MM.1S (cell line): ENCODE measurements at regions not wholly inside any gene's neighbourhood (a gene's known extent, or its start where the extent isn't known, plus 50 kb on each side); places are given as distances from the start of the nearest gene placed in this dataset.

Experiments used
- DNase-seq: peaks from one replicate; pipeline ENCODE4 v3.0.0-alpha.2; 2015
- H2AFZ ChIP-seq: fragments of 300-600 bp; sonication (generic); 2 replicates; pipeline ENCODE4 v1.6.0; 2016; ENCODE audit warnings: antibody characterized with exemption, low read length
- H3F3A ChIP-seq: fragments of 300-600 bp; sonication (generic); 2 replicates; pipeline ENCODE4 v1.6.1; 2016; ENCODE audit warnings: mild to moderate bottlenecking, antibody characterized with exemption, low read length, moderate library complexity, mixed read lengths; ENCODE audit not compliant: insufficient read depth
- H3K27ac ChIP-seq: fragments of 300-600 bp; sonication (generic); 2 replicates; pipeline ENCODE4 v1.5.1; 2016; ENCODE audit warnings: mild to moderate bottlenecking, low read length
- H3K27me3 ChIP-seq: fragments of 300-600 bp; sonication (generic); replicated peaks from 2 replicates; pipeline ENCODE4 v1.6.0; 2016; ENCODE audit warnings: low read length; ENCODE audit not compliant: insufficient read depth
- H3K36me3 ChIP-seq: fragments of 300-600 bp; sonication (generic); replicated peaks from 2 replicates; pipeline ENCODE4 v1.6.1; 2016; ENCODE audit warnings: mild to moderate bottlenecking, low read length, mixed read lengths; ENCODE audit not compliant: insufficient read depth
- H3K4me1 ChIP-seq: fragments of 300-600 bp; sonication (generic); 2 replicates; pipeline ENCODE4 v1.6.1; 2016; ENCODE audit warnings: low read length, mixed read lengths
- H3K4me2 ChIP-seq: fragments of 300-600 bp; sonication (generic); 2 replicates; pipeline ENCODE4 v1.6.0; 2016; ENCODE audit warnings: low read depth, low read length
- H3K4me3 ChIP-seq: fragments of 300-600 bp; sonication (generic); 2 replicates; pipeline ENCODE4 v1.5.1; 2016; ENCODE audit warnings: low read length, mixed read lengths
- H3K79me2 ChIP-seq: fragments of 300-600 bp; sonication (generic); 2 replicates; pipeline ENCODE4 v1.6.1; 2016; ENCODE audit warnings: mixed run types, low read length, mixed read lengths
- H3K9ac ChIP-seq: fragments of 300-600 bp; sonication (generic); 2 replicates; pipeline ENCODE4 v1.6.1; 2016; ENCODE audit warnings: low read length, mixed read lengths
- H3K9me2 ChIP-seq: fragments of 300-600 bp; sonication (generic); replicated peaks from 2 replicates; pipeline ENCODE4 v1.6.1; 2016; ENCODE audit warnings: mild to moderate bottlenecking, low read length, mixed read lengths; ENCODE audit not compliant: insufficient read depth
- H3K9me3 ChIP-seq: fragments of 300-600 bp; sonication (generic); replicated peaks from 2 replicates; pipeline ENCODE4 v1.6.1; 2016; ENCODE audit warnings: mild to moderate bottlenecking, low read length, mixed read lengths; ENCODE audit not compliant: insufficient read depth
- H4K20me1 ChIP-seq: fragments of 300-600 bp; sonication (generic); 2 replicates; pipeline ENCODE4 v1.6.1; 2016; ENCODE audit warnings: mild to moderate bottlenecking, low read length, moderate library complexity, mixed read lengths; ENCODE audit not compliant: insufficient read depth
- CTCF ChIP-seq: fragments of 300-600 bp; sonication (generic); IDR thresholded peaks from 2 replicates; pipeline ENCODE4 v1.5.1; 2016; ENCODE audit warnings: antibody characterized with exemption, low read length, mixed read lengths
- EZH2 ChIP-seq: fragments of 300-600 bp; sonication (generic); optimal IDR thresholded peaks from 2 replicates; pipeline ENCODE3; 2017; ENCODE audit warnings: low read depth, mild to moderate bottlenecking, antibody characterized with exemption, low read length, mixed read lengths
- EZH2phosphoT487 ChIP-seq: fragments of 300-600 bp; sonication (generic); IDR thresholded peaks from 2 replicates; pipeline ENCODE4 v1.6.1; 2018; ENCODE audit warnings: antibody characterized with exemption, low read length

- no peaks in the 10 kb centered on the region for H3K9me2 ChIP-seq
- H3F3A ChIP-seq, result peaks cover 9% of the 10 kb centered on the region
- peak overlapping the region; percentile 10; the same call in 1 of the 2 replicates for H3K27ac ChIP-seq
- no peak overlapping the region for H3K4me3 ChIP-seq
- no peak overlapping the region for H3K4me2 ChIP-seq
- peaks cover 15% of the 10 kb centered on the region; the same call in 1 of the 2 replicates for H3K36me3 ChIP-seq
- TF ChIP-seq EZH2phosphoT487 (no peak), EZH2 (no peak), CTCF (no peak)
- H3K9me3 ChIP-seq, result no peaks in the 10 kb centered on the region
- 0 out of 2 replicates have a peak, but pooled peaks cover 13% of the 10 kb centered on the region for H3K4me1 ChIP-seq
- H3K9ac ChIP-seq, result no peak overlapping the region
- no peaks in the 10 kb centered on the region for H3K27me3 ChIP-seq
- H2AFZ ChIP-seq, result no peak overlapping the region
- H3K79me2 ChIP-seq, result peaks cover 73% of the 10 kb centered on the region
- no peaks in the 10 kb centered on the region for H4K20me1 ChIP-seq
- no peak for DNase-seq
Measured at GRCh38 chr6:25130518-25130917, 148.7 kb upstream of the CARMIL1 start.

GRCh38 chr6:25132934-25133333, 146.2 kb upstream of the CARMIL1 start:
- Histone ChIP-seq H3K36me3 (peaks cover 11% of the 10 kb centered on the region; the same call in 1 of the 2 replicates), H3K79me2 (peaks cover 84% of the 10 kb centered on the region), H4K20me1 (no peaks in the 10 kb centered on the region), H3K27me3 (no peaks in the 10 kb centered on the region), H2AFZ (no peak overlapping the region), H3K4me3 (no peak overlapping the region), H3F3A (peaks cover 18% of the 10 kb centered on the region), H3K9me2 (no peaks in the 10 kb centered on the region), H3K9me3 (no peaks in the 10 kb centered on the region), H3K4me2 (no peak overlapping the region), H3K27ac (no peak overlapping the region), H3K4me1 (peaks cover 18% of the 10 kb centered on the region), H3K9ac (no peak overlapping the region)
- TF ChIP-seq EZH2 (no peak), CTCF (no peak), EZH2phosphoT487 (no peak)
- no peak for DNase-seq

GRCh38 chr6:25133568-25133967, 145.6 kb upstream of the CARMIL1 start:
- Histone ChIP-seq H3K9me2 (no peaks in the 10 kb centered on the region), H3K79me2 (peaks cover 80% of the 10 kb centered on the region), H3K9me3 (no peaks in the 10 kb centered on the region), H3K4me2 (no peak overlapping the region), H3K4me3 (no peak overlapping the region), H3K4me1 (peaks cover 18% of the 10 kb centered on the region), H3K36me3 (peaks cover 7% of the 10 kb centered on the region; the same call in 1 of the 2 replicates), H4K20me1 (no peaks in the 10 kb centered on the region), H2AFZ (no peak overlapping the region), H3F3A (peaks cover 24% of the 10 kb centered on the region), H3K27ac (no peak overlapping the region), H3K27me3 (no peaks in the 10 kb centered on the region), H3K9ac (no peak overlapping the region)
- no peak for DNase-seq
- TF ChIP-seq CTCF, result no peak
- TF ChIP-seq EZH2, result no peak
- no peak for TF ChIP-seq EZH2phosphoT487
